H7 (cell line): ENCODE measurements at regions not wholly inside any gene's neighbourhood (a gene's known extent, or its start where the extent isn't known, plus 50 kb on each side); places are given as distances from the start of the nearest gene placed in this dataset.

Experiments used
- DNase-seq: peaks from one replicate; pipeline ENCODE4 v3.0.0; 2012
- H3K27me3 ChIP-seq: 2 replicates; pipeline ENCODE4 v1.6.0; 2011; ENCODE audit warnings: mild to moderate bottlenecking, low read length; ENCODE audit not compliant: control insufficient read depth, insufficient read depth
- H3K36me3 ChIP-seq: replicated peaks from 2 replicates; pipeline ENCODE4 v1.5.1; 2011; ENCODE audit warnings: low read length; ENCODE audit not compliant: control insufficient read depth, insufficient read depth
- H3K4me3 ChIP-seq: 2 replicates; pipeline ENCODE4 v1.5.1; 2011; ENCODE audit warnings: low read depth, mild to moderate bottlenecking, control low read depth, low read length, moderate library complexity; ENCODE audit not compliant: insufficient read depth

GRCh38 chr6:40295251-40295950 lies 291.8 kb downstream of the LRFN2 start:
- Histone ChIP-seq H3K4me3 (no peak overlapping the region), H3K36me3 (no peaks in the 10 kb centered on the region), H3K27me3 (no peaks in the 10 kb centered on the region)
- no peak for DNase-seq

GRCh38 chr6:40293460-40294185 lies 293.5 kb downstream of the LRFN2 start:
- no peaks in the 10 kb centered on the region for H3K27me3 ChIP-seq
- no peak for DNase-seq
- no peaks in the 10 kb centered on the region for H3K36me3 ChIP-seq
- no peak overlapping the region for H3K4me3 ChIP-seq

GRCh38 chr6:40293060-40293459 lies 294.1 kb downstream of the LRFN2 start:
- Histone ChIP-seq H3K36me3 (no peaks in the 10 kb centered on the region), H3K27me3 (no peaks in the 10 kb centered on the region), H3K4me3 (no peak overlapping the region)
- DNase-seq, result no peak

GRCh38 chr6:40290816-40291215 lies 296.3 kb downstream of the LRFN2 start:
- Histone ChIP-seq H3K4me3 (no peak overlapping the region), H3K27me3 (no peaks in the 10 kb centered on the region), H3K36me3 (no peaks in the 10 kb centered on the region)
- no peak for DNase-seq

- Histone ChIP-seq H3K36me3 (no peaks in the 10 kb centered on the region), H3K4me3 (no peak overlapping the region), H3K27me3 (no peaks in the 10 kb centered on the region)
- no peak for DNase-seq
These were observed 298.2 kb downstream of the LRFN2 start for GRCh38 chr6:40288919-40289318.

- Histone ChIP-seq H3K4me3 (no peak overlapping the region), H3K36me3 (no peaks in the 10 kb centered on the region), H3K27me3 (no peaks in the 10 kb centered on the region)
- no peak for DNase-seq
These were observed 299.8 kb downstream of the LRFN2 start for GRCh38 chr6:40287296-40287850.

GRCh38 chr6:40286721-40287120 lies 300.4 kb downstream of the LRFN2 start:
- DNase-seq, result no peak
- H3K4me3 ChIP-seq, result no peak overlapping the region
- no peaks in the 10 kb centered on the region for H3K36me3 ChIP-seq
- H3K27me3 ChIP-seq, result no peaks in the 10 kb centered on the region

GRCh38 chr6:40285996-40286395 lies 301.2 kb downstream of the LRFN2 start:
- no peaks in the 10 kb centered on the region for H3K36me3 ChIP-seq
- H3K4me3 ChIP-seq, result no peak overlapping the region
- DNase-seq, result peak; percentile 64
- H3K27me3 ChIP-seq, result no peaks in the 10 kb centered on the region

- no peak overlapping the region for H3K4me3 ChIP-seq
- DNase-seq, result no peak
- no peaks in the 10 kb centered on the region for H3K27me3 ChIP-seq
- no peaks in the 10 kb centered on the region for H3K36me3 ChIP-seq
These were observed 301.6 kb downstream of the LRFN2 start for GRCh38 chr6:40285535-40285934.

- no peak overlapping the region for H3K4me3 ChIP-seq
- no peaks in the 10 kb centered on the region for H3K36me3 ChIP-seq
- no peaks in the 10 kb centered on the region for H3K27me3 ChIP-seq
- DNase-seq, result no peak
These were observed 304.2 kb downstream of the LRFN2 start for GRCh38 chr6:40282986-40283385.

GRCh38 chr6:40281402-40281801 lies 305.8 kb downstream of the LRFN2 start:
- no peak for DNase-seq
- H3K4me3 ChIP-seq, result no peak overlapping the region
- no peaks in the 10 kb centered on the region for H3K36me3 ChIP-seq
- no peaks in the 10 kb centered on the region for H3K27me3 ChIP-seq

GRCh38 chr6:40280231-40280630 lies 306.9 kb downstream of the LRFN2 start:
- no peaks in the 10 kb centered on the region for H3K27me3 ChIP-seq
- no peak overlapping the region for H3K4me3 ChIP-seq
- H3K36me3 ChIP-seq, result no peaks in the 10 kb centered on the region
- DNase-seq, result no peak

GRCh38 chr6:40276141-40276540 lies 311.0 kb downstream of the LRFN2 start:
- H3K4me3 ChIP-seq, result no peak overlapping the region
- DNase-seq, result no peak
- no peaks in the 10 kb centered on the region for H3K27me3 ChIP-seq
- H3K36me3 ChIP-seq, result no peaks in the 10 kb centered on the region

GRCh38 chr6:40274058-40274457 lies 313.1 kb downstream of the LRFN2 start:
- H3K27me3 ChIP-seq, result no peaks in the 10 kb centered on the region
- no peak for DNase-seq
- H3K4me3 ChIP-seq, result no peak overlapping the region
- no peaks in the 10 kb centered on the region for H3K36me3 ChIP-seq

- Histone ChIP-seq H3K4me3 (no peak overlapping the region), H3K27me3 (no peaks in the 10 kb centered on the region), H3K36me3 (no peaks in the 10 kb centered on the region)
- DNase-seq, result peak; percentile 21
These were observed 318.6 kb downstream of the LRFN2 start for GRCh38 chr6:40268614-40269013.
